ENCODE measurements at regions not wholly inside any gene's neighbourhood (a gene's known extent, or its start where the extent isn't known, plus 50 kb on each side); places are given as distances from the start of the nearest gene placed in this dataset.

GRCh38 chr1:73755649-73756048 lies 442.3 kb downstream of the LRRIQ3 start:
- Histone ChIP-seq H3K9me3 (no peaks in the 10 kb centered on the region), H3K4me3 (ENCODE audit: low read depth, low read length) (no peak overlapping the region), H3K27me3 (no peaks in the 10 kb centered on the region), H3K36me3 (no peaks in the 10 kb centered on the region), H3K4me1 (no peaks in the 10 kb centered on the region)
- no peak for TF ChIP-seq CTCF (IDR thresholded peaks at IDR 0.05; ENCODE audit: low read depth, low read length)
- no peak for DNase-seq

GRCh38 chr1:73749996-73750395 lies 448.0 kb downstream of the LRRIQ3 start:
- TF ChIP-seq CTCF (IDR thresholded peaks at IDR 0.05; ENCODE audit: low read depth, low read length), result no peak
- Histone ChIP-seq H3K4me1 (no peaks in the 10 kb centered on the region), H3K9me3 (no peaks in the 10 kb centered on the region), H3K27me3 (no peaks in the 10 kb centered on the region), H3K36me3 (no peaks in the 10 kb centered on the region), H3K4me3 (ENCODE audit: low read depth, low read length) (no peak overlapping the region)
- DNase-seq, result no peak

- TF ChIP-seq CTCF (IDR thresholded peaks at IDR 0.05; ENCODE audit: low read depth, low read length), result no peak
- DNase-seq, result no peak
- H3K9me3 ChIP-seq, result no peaks in the 10 kb centered on the region
These were observed 453.0 kb downstream of the LRRIQ3 start for GRCh38 chr1:73744985-73745384.

GRCh38 chr1:73736125-73736524 lies 461.9 kb downstream of the LRRIQ3 start:
- DNase-seq, result no peak
- Histone ChIP-seq H3K4me1 (no peaks in the 10 kb centered on the region), H3K9me3 (no peaks in the 10 kb centered on the region), H3K36me3 (no peaks in the 10 kb centered on the region), H3K27me3 (no peaks in the 10 kb centered on the region), H3K4me3 (ENCODE audit: low read depth, low read length) (no peak overlapping the region)
- no peak for TF ChIP-seq CTCF (IDR thresholded peaks at IDR 0.05; ENCODE audit: low read depth, low read length)

More at GRCh38 chr1:73744985-73745384, 453.0 kb downstream of the LRRIQ3 start:
- Histone ChIP-seq H3K4me1 (no peaks in the 10 kb centered on the region), H3K4me3 (ENCODE audit: low read depth, low read length) (no peak overlapping the region), H3K36me3 (no peaks in the 10 kb centered on the region), H3K27me3 (no peaks in the 10 kb centered on the region)

- Histone ChIP-seq H3K4me1 (no peaks in the 10 kb centered on the region), H3K4me3 (ENCODE audit: low read depth, low read length) (no peak overlapping the region), H3K9me3 (no peaks in the 10 kb centered on the region), H3K36me3 (no peaks in the 10 kb centered on the region), H3K27me3 (no peaks in the 10 kb centered on the region)
- DNase-seq, result no peak
- no peak for TF ChIP-seq CTCF (IDR thresholded peaks at IDR 0.05; ENCODE audit: low read depth, low read length)
These were observed 470.9 kb downstream of the LRRIQ3 start for GRCh38 chr1:73727036-73727435.

GRCh38 chr1:73722055-73722454 lies 475.9 kb downstream of the LRRIQ3 start:
- H3K4me1 ChIP-seq, result no peaks in the 10 kb centered on the region
- no peak for DNase-seq
- TF ChIP-seq CTCF (IDR thresholded peaks at IDR 0.05; ENCODE audit: low read depth, low read length), result no peak
- H3K36me3 ChIP-seq, result no peaks in the 10 kb centered on the region
- no peaks in the 10 kb centered on the region for H3K9me3 ChIP-seq
- H3K4me3 ChIP-seq (ENCODE audit: low read depth, low read length), result no peak overlapping the region
- no peaks in the 10 kb centered on the region for H3K27me3 ChIP-seq
